Esophagus squamous epithelium (tissue), 4 donors: ENCODE measurements at regions not wholly inside any gene's neighbourhood (a gene's known extent, or its start where the extent isn't known, plus 50 kb on each side); places are given as distances from the start of the nearest gene placed in this dataset.

ENCODE experiments used
- CTCF ChIP-seq, 6 experiments: fragments of 450-650 bp in 4 of 6; fragments of 200-600 bp in 2 of 6; sonication (generic) in 2 of 6; IDR thresholded peaks; one replicate each; pipeline ENCODE4 v1.5.1; 2016 to 2019; ENCODE audit warnings: antibody characterized with exemption in 6 of 6, mild to moderate bottlenecking in 4 of 6, moderate library complexity in 4 of 6
- POLR2A ChIP-seq, 4 donors: fragments of 450-650 bp; IDR thresholded peaks; one replicate each; pipeline ENCODE4 v1.6.1; 2017; ENCODE audit warnings: antibody characterized with exemption in 4 of 4, mild to moderate bottlenecking in 4 of 4, moderate library complexity in 3 of 4

DNA sequence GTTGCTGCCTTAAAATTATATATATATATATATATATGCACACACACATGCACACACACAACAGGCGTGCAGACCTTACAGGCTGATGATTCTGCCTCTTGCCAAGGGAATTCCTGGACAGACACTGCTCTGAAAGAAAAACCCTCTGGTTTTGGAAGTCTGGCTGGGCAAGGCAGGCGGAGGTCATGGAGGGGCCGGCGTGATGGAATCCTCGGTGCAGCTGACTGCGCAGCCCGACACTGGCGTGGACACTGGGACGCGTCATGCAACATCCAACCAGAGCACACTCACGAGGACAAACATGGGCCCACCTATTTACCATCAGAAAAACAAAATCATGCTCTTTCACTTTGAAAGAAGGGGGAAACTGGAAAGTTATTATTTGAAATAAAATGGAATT lies 235.3 kb downstream of the ZNF516 start:
- TF ChIP-seq CTCF (IDR thresholded peaks at IDR 0.05) (no peak), POLR2A (IDR thresholded peaks at IDR 0.05) (no peak)
